ENCODE measurements at regions not wholly inside any gene's neighbourhood (a gene's known extent, or its start where the extent isn't known, plus 50 kb on each side); places are given as distances from the start of the nearest gene placed in this dataset.
"Not testable (repeated sequence)": the region's sequence is repeated elsewhere in the genome, so short reads cannot be mapped to it uniquely, and the experiment has no call there.

- no peak for DNase-seq (ENCODE audit: low read depth, low spot score)
Measured at GRCh38 chrX:1903236-1903935, 288.5 kb downstream of the ASMT start.

- no peak for DNase-seq (ENCODE audit: low read depth, low spot score)
Measured at GRCh38 chrX:1904663-1905218, 289.9 kb downstream of the ASMT start.

GRCh38 chrX:1906028-1906427, 291.2 kb downstream of the ASMT start:
- DNase-seq (ENCODE audit: low read depth, low spot score) = no peak

GRCh38 chrX:1908996-1909395, 294.1 kb downstream of the ASMT start:
- DNase-seq (ENCODE audit: low read depth, low spot score) = not testable (repeated sequence)

GRCh38 chrX:1909419-1910206, 294.8 kb downstream of the ASMT start:
- DNase-seq (ENCODE audit: low read depth, low spot score) = no peak

- DNase-seq (ENCODE audit: low read depth, low spot score) = no peak
Measured at GRCh38 chrX:1910207-1910470, 295.3 kb downstream of the ASMT start.

GRCh38 chrX:1911401-1912128, 296.7 kb downstream of the ASMT start:
- no peak for DNase-seq (ENCODE audit: low read depth, low spot score)

GRCh38 chrX:1912193-1912592, 297.3 kb downstream of the ASMT start:
- no peak for DNase-seq (ENCODE audit: low read depth, low spot score)

GRCh38 chrX:1914606-1915365, 299.9 kb downstream of the ASMT start:
- DNase-seq (ENCODE audit: low read depth, low spot score) = no peak

GRCh38 chrX:1918780-1919179, 303.9 kb downstream of the ASMT start:
- DNase-seq (ENCODE audit: low read depth, low spot score) = no peak

- no peak for DNase-seq (ENCODE audit: low read depth, low spot score)
Measured at GRCh38 chrX:1925053-1925481, 310.2 kb downstream of the ASMT start.

GRCh38 chrX:1928805-1929204, 313.9 kb downstream of the ASMT start:
- no peak for DNase-seq (ENCODE audit: low read depth, low spot score)

- DNase-seq (ENCODE audit: low read depth, low spot score) = peak; percentile 24
Measured at GRCh38 chrX:1932231-1932630, 317.4 kb downstream of the ASMT start.

GRCh38 chrX:1933964-1934363, 319.1 kb downstream of the ASMT start:
- DNase-seq (ENCODE audit: low read depth, low spot score) = no peak

- DNase-seq (ENCODE audit: low read depth, low spot score) = no peak
Measured at GRCh38 chrX:1935805-1936204, 320.9 kb downstream of the ASMT start.

- DNase-seq (ENCODE audit: low read depth, low spot score) = no peak
Measured at GRCh38 chrX:1938190-1938589, 323.3 kb downstream of the ASMT start.

GRCh38 chrX:1941321-1941720, 326.5 kb downstream of the ASMT start:
- no peak for DNase-seq (ENCODE audit: low read depth, low spot score)

- DNase-seq (ENCODE audit: low read depth, low spot score) = no peak
Measured at GRCh38 chrX:1945879-1946278, 331.0 kb downstream of the ASMT start.

- no peak for DNase-seq (ENCODE audit: low read depth, low spot score)
Measured at GRCh38 chrX:1946974-1947373, 332.1 kb downstream of the ASMT start.
